ENCODE measurements at regions not wholly inside any gene's neighbourhood (a gene's known extent, or its start where the extent isn't known, plus 50 kb on each side); places are given as distances from the start of the nearest gene placed in this dataset.

DNA sequence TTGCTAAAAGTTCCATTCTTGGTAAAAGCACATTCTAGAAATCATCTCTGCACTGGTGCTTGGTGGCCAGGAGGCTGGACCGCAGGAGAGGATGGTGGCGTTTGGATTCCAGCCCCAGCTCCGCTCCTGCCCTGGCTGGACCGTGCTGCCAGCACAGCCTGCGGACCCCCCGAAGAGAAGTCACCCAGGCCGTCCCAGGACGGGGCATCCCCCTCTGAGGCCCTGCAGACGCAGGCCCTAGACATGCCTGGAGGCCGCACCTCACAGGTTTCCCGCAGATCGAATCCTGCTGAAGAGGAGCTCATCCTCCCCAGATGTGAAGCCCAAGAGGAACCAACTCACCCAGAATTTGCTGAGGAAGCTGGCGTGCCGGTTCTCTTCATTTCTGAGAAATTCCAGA is 159.0 kb downstream of the TEX29 start:
- H3K36me3 Mint-ChIP-seq (ENCODE audit: insufficient read depth), result no peaks in the 10 kb centered on the region
- H3K4me1 Mint-ChIP-seq (ENCODE audit: low read depth), result peaks cover 9% of the 10 kb centered on the region
- H3K27me3 Mint-ChIP-seq, result peaks cover 36% of the 10 kb centered on the region
- H3K27ac Mint-ChIP-seq, result peak overlapping the region; percentile 38
- DNase-seq (ENCODE audit: low spot score, unreplicated experiment), result no peak
- TF ChIP-seq, protein P1, sequence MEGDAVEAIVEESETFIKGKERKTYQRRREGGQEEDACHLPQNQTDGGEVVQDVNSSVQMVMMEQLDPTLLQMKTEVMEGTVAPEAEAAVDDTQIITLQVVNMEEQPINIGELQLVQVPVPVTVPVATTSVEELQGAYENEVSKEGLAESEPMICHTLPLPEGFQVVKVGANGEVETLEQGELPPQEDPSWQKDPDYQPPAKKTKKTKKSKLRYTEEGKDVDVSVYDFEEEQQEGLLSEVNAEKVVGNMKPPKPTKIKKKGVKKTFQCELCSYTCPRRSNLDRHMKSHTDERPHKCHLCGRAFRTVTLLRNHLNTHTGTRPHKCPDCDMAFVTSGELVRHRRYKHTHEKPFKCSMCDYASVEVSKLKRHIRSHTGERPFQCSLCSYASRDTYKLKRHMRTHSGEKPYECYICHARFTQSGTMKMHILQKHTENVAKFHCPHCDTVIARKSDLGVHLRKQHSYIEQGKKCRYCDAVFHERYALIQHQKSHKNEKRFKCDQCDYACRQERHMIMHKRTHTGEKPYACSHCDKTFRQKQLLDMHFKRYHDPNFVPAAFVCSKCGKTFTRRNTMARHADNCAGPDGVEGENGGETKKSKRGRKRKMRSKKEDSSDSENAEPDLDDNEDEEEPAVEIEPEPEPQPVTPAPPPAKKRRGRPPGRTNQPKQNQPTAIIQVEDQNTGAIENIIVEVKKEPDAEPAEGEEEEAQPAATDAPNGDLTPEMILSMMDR (IDR thresholded peaks at IDR 0.05; ENCODE audit: unreplicated experiment), result no peak
- H3K9me3 Mint-ChIP-seq (ENCODE audit: low read depth), result no peaks in the 10 kb centered on the region
- H3K4me3 Mint-ChIP-seq (ENCODE audit: low read depth), result no peak overlapping the region

DNA sequence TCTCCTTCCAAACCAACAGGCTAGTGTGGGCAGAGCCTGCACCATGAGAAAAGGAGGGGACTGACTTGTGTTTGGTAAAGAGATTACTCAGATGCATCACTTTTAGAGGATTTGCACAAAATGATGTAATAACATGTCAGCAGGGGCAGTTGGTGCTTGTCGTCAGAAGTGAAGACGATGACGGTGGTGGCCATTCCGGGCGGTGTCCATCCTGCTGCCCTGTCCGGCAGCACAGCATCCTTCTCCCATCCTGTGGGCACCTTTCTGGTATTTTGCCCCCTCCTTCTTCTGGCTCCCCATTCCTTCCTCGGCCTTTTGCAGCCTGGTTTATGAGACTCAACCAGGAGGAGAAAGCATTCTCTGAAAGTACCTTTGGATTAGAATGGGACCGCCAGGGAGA is 160.1 kb downstream of the TEX29 start:
- Mint-ChIP-seq H3K27ac (no peak overlapping the region), H3K4me1 (ENCODE audit: low read depth) (peaks cover 14% of the 10 kb centered on the region), H3K9me3 (ENCODE audit: low read depth) (peaks cover 1% of the 10 kb centered on the region), H3K36me3 (ENCODE audit: insufficient read depth) (peaks cover under 1% of the 10 kb centered on the region), H3K4me3 (ENCODE audit: low read depth) (no peak overlapping the region), H3K27me3 (peaks cover 33% of the 10 kb centered on the region)
- TF ChIP-seq, protein P1 (IDR thresholded peaks at IDR 0.05; ENCODE audit: unreplicated experiment), result no peak
- no peak for DNase-seq (ENCODE audit: low spot score, unreplicated experiment)

- peaks cover 14% of the 10 kb centered on the region for H3K4me1 Mint-ChIP-seq (ENCODE audit: low read depth)
- no peak overlapping the region for H3K27ac Mint-ChIP-seq
- H3K9me3 Mint-ChIP-seq (ENCODE audit: low read depth), result peaks cover 4% of the 10 kb centered on the region
- TF ChIP-seq, protein P1 (IDR thresholded peaks at IDR 0.05; ENCODE audit: unreplicated experiment), result no peak
- H3K4me3 Mint-ChIP-seq (ENCODE audit: low read depth), result no peak overlapping the region
- peaks cover 33% of the 10 kb centered on the region for H3K27me3 Mint-ChIP-seq
- peaks cover 3% of the 10 kb centered on the region for H3K36me3 Mint-ChIP-seq (ENCODE audit: insufficient read depth)
- DNase-seq (ENCODE audit: low spot score, unreplicated experiment), result no peak
Measured at GRCh38 chr13:111480976-111481375, 160.5 kb downstream of the TEX29 start.

DNA sequence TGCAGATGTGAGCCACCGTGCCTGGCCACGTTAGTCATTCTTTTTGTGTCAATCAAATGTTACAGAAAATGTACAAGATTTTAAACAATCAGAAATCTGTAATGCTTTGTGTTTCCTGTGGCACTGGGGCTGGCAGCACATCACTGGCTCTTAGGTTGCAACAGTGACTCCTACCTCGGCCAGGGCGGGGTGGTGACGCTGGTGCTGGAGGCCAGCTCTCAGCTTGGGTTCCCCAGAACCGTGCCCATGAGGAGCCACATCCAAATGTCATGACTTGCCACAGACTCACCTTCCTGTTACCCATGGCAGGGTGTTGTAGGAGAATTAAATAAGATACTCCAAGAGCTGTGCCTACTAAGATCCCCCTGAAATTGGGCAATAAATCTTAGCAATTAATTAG is 161.7 kb downstream of the TEX29 start:
- Mint-ChIP-seq H3K4me3 (ENCODE audit: low read depth) (no peak overlapping the region), H3K4me1 (ENCODE audit: low read depth) (peaks cover 14% of the 10 kb centered on the region), H3K9me3 (ENCODE audit: low read depth) (peaks cover 7% of the 10 kb centered on the region), H3K36me3 (ENCODE audit: insufficient read depth) (peaks cover 3% of the 10 kb centered on the region), H3K27ac (no peak overlapping the region), H3K27me3 (peaks cover 28% of the 10 kb centered on the region)
- TF ChIP-seq, protein P1 (IDR thresholded peaks at IDR 0.05; ENCODE audit: unreplicated experiment), result no peak
- DNase-seq (ENCODE audit: low spot score, unreplicated experiment), result no peak

DNA sequence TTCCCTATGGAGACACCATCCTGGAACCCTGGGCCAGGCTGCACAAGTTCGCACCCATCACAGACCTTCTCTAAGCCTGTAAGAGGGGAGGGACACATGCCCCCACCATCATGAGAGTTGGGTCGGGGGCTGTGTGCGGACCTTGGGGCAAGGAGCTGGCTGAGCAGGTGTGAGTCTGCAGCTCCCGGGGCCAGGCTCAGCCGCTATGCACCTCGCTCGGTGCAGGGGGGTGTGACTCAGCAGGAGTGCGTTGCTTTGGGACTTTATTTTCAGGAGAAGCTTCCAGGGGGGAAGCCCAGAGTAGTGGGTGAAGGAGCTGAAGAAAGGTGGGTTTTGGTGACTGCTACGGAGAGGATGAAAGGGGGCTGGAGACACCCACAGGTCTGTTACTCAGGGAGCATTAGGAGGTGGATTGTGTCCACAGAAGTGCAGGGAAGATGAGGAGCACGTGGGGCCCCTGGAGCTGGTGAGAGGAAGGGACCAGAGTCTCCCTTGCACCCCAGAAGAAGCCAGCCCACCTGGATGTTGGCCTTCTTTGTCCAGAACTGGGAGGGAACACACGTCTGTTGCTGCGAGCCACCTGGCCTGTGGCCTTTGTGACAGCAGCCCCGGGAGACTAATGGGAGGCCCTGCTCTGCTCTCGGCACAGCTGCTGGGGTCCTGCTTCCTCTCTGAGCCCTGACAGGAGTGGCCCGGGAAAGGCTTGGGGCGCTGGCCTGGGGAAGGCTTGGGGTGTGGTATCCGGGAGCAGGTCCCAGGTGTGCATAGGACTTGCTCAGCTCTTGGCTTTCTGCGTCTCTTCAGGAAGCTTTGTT is 162.6 kb downstream of the TEX29 start:
- no peak for DNase-seq (ENCODE audit: low spot score, unreplicated experiment)
- H3K9me3 Mint-ChIP-seq (ENCODE audit: low read depth), result peaks cover 7% of the 10 kb centered on the region
- H3K36me3 Mint-ChIP-seq (ENCODE audit: insufficient read depth), result peaks cover 3% of the 10 kb centered on the region
- H3K4me1 Mint-ChIP-seq (ENCODE audit: low read depth), result peaks cover 14% of the 10 kb centered on the region
- H3K27me3 Mint-ChIP-seq, result peaks cover 28% of the 10 kb centered on the region
- TF ChIP-seq, protein P1 (IDR thresholded peaks at IDR 0.05; ENCODE audit: unreplicated experiment), result no peak
- no peak overlapping the region for H3K27ac Mint-ChIP-seq
- H3K4me3 Mint-ChIP-seq (ENCODE audit: low read depth), result no peak overlapping the region

Data from progenitor cell of endocrine pancreas (in vitro differentiated cells).